ENCODE measurements at regions not wholly inside any gene's neighbourhood (a gene's known extent, or its start where the extent isn't known, plus 50 kb on each side); places are given as distances from the start of the nearest gene placed in this dataset.

GRCh38 chr4:32574803-32575202 is 1854.6 kb downstream of the PCDH7 start:
- TF ChIP-seq CTCF (conservative IDR thresholded peaks at IDR 0.05; ENCODE audit: low read depth, low read length) = no peak
- no peak for DNase-seq (ENCODE audit: low read depth)
- H3K4me3 ChIP-seq (ENCODE audit: low read depth, low read length) = no peak overlapping the region

- no peak for TF ChIP-seq CTCF (conservative IDR thresholded peaks at IDR 0.05; ENCODE audit: low read depth, low read length)
- no peak for DNase-seq (ENCODE audit: low read depth)
- H3K4me3 ChIP-seq (ENCODE audit: low read depth, low read length) = no peak overlapping the region
Observed at GRCh38 chr4:32589097-32589496, 1868.9 kb downstream of the PCDH7 start.

- no peak overlapping the region for H3K4me3 ChIP-seq (ENCODE audit: low read depth, low read length)
- TF ChIP-seq CTCF (conservative IDR thresholded peaks at IDR 0.05; ENCODE audit: low read depth, low read length) = no peak
- DNase-seq (ENCODE audit: low read depth) = no peak
Observed at GRCh38 chr4:32589853-32590252, 1869.7 kb downstream of the PCDH7 start.

GRCh38 chr4:32597354-32597753 is 1877.2 kb downstream of the PCDH7 start:
- no peak overlapping the region for H3K4me3 ChIP-seq (ENCODE audit: low read depth, low read length)
- no peak for TF ChIP-seq CTCF (conservative IDR thresholded peaks at IDR 0.05; ENCODE audit: low read depth, low read length)
- no peak for DNase-seq (ENCODE audit: low read depth)

- H3K4me3 ChIP-seq (ENCODE audit: low read depth, low read length) = no peak overlapping the region
- no peak for DNase-seq (ENCODE audit: low read depth)
- TF ChIP-seq CTCF (conservative IDR thresholded peaks at IDR 0.05; ENCODE audit: low read depth, low read length) = no peak
Observed at GRCh38 chr4:32601848-32602247, 1881.7 kb downstream of the PCDH7 start.

- TF ChIP-seq CTCF (conservative IDR thresholded peaks at IDR 0.05; ENCODE audit: low read depth, low read length) = no peak
- H3K4me3 ChIP-seq (ENCODE audit: low read depth, low read length) = no peak overlapping the region
- DNase-seq (ENCODE audit: low read depth) = no peak
Observed at GRCh38 chr4:32607978-32608377, 1887.8 kb downstream of the PCDH7 start.

- DNase-seq (ENCODE audit: low read depth) = peak; percentile 43
- no peak for TF ChIP-seq CTCF (conservative IDR thresholded peaks at IDR 0.05; ENCODE audit: low read depth, low read length)
- H3K4me3 ChIP-seq (ENCODE audit: low read depth, low read length) = no peak overlapping the region
Observed at GRCh38 chr4:32624943-32625603, 1904.9 kb downstream of the PCDH7 start.
